ENCODE measurements at regions not wholly inside any gene's neighbourhood (a gene's known extent, or its start where the extent isn't known, plus 50 kb on each side); places are given as distances from the start of the nearest gene placed in this dataset.

- H3K9me3 ChIP-seq (ENCODE audit: control insufficient read depth, low read length), result no peaks in the 10 kb centered on the region
- H2AFZ ChIP-seq, result no peak overlapping the region
- H3K9ac ChIP-seq, result no peak overlapping the region
- no peak overlapping the region for H3K4me2 ChIP-seq (ENCODE audit: low read length)
- no peaks in the 10 kb centered on the region for H3K4me1 ChIP-seq
- TF ChIP-seq CTCF (IDR thresholded peaks at IDR 0.05), result no peak
- H3K27me3 ChIP-seq (ENCODE audit: control insufficient read depth, insufficient read depth, low read length), result no peaks in the 10 kb centered on the region
- H3K27ac ChIP-seq, result no peak overlapping the region
- H3K4me3 ChIP-seq (ENCODE audit: low read depth, low read length), result no peak overlapping the region
- H3K79me2 ChIP-seq, result no peaks in the 10 kb centered on the region
- no peaks in the 10 kb centered on the region for H3K36me3 ChIP-seq (ENCODE audit: control insufficient read depth, insufficient read depth, low read length)
Measured at GRCh38 chr11:11152877-11153276, 200.2 kb downstream of the CSNK2A3 start.

- H3K9ac ChIP-seq, result no peak overlapping the region
- no peaks in the 10 kb centered on the region for H3K9me3 ChIP-seq (ENCODE audit: control insufficient read depth, low read length)
- H3K27me3 ChIP-seq (ENCODE audit: control insufficient read depth, insufficient read depth, low read length), result no peaks in the 10 kb centered on the region
- no peak overlapping the region for H2AFZ ChIP-seq
- H3K4me3 ChIP-seq (ENCODE audit: low read depth, low read length), result no peak overlapping the region
- H3K27ac ChIP-seq, result no peak overlapping the region
- H3K79me2 ChIP-seq, result no peaks in the 10 kb centered on the region
- no peaks in the 10 kb centered on the region for H3K36me3 ChIP-seq (ENCODE audit: control insufficient read depth, insufficient read depth, low read length)
- no peaks in the 10 kb centered on the region for H3K4me1 ChIP-seq
- no peak for TF ChIP-seq CTCF (IDR thresholded peaks at IDR 0.05)
- H3K4me2 ChIP-seq (ENCODE audit: low read length), result no peak overlapping the region
Measured at GRCh38 chr11:11149671-11150459, 203.2 kb downstream of the CSNK2A3 start.

GRCh38 chr11:11148596-11148995 is 204.5 kb downstream of the CSNK2A3 start:
- TF ChIP-seq CTCF (IDR thresholded peaks at IDR 0.05), result no peak
- no peak overlapping the region for H2AFZ ChIP-seq
- H3K27me3 ChIP-seq (ENCODE audit: control insufficient read depth, insufficient read depth, low read length), result no peaks in the 10 kb centered on the region
- no peaks in the 10 kb centered on the region for H3K9me3 ChIP-seq (ENCODE audit: control insufficient read depth, low read length)
- H3K36me3 ChIP-seq (ENCODE audit: control insufficient read depth, insufficient read depth, low read length), result no peaks in the 10 kb centered on the region
- no peak overlapping the region for H3K4me2 ChIP-seq (ENCODE audit: low read length)
- H3K27ac ChIP-seq, result no peak overlapping the region
- no peak overlapping the region for H3K9ac ChIP-seq
- no peaks in the 10 kb centered on the region for H3K4me1 ChIP-seq
- no peaks in the 10 kb centered on the region for H3K79me2 ChIP-seq
- H3K4me3 ChIP-seq (ENCODE audit: low read depth, low read length), result no peak overlapping the region

DNA sequence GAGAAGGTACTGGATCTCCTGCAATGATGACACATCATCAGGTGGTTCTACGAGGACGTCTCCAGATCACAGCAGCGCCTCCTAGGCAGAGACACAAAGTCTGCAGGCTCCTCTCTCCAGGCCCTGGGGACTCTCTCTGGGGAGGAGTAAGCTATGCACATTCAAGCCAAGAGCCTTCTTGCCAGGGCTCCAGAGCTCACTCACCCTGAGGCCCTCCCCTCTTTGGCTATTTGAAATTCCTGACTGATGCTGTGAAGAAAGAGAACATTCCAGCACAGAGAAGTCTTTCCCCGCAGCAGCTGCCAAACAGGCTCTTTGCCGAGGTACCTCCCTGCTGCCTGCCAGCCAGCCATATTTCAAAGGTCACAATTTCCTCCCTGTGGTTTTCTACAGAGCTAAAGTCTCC is 204.9 kb downstream of the CSNK2A3 start:
- Histone ChIP-seq H3K4me2 (ENCODE audit: low read length) (no peak overlapping the region), H3K4me1 (no peaks in the 10 kb centered on the region), H3K27me3 (ENCODE audit: control insufficient read depth, insufficient read depth, low read length) (no peaks in the 10 kb centered on the region), H2AFZ (no peak overlapping the region), H3K9me3 (ENCODE audit: control insufficient read depth, low read length) (no peaks in the 10 kb centered on the region), H3K36me3 (ENCODE audit: control insufficient read depth, insufficient read depth, low read length) (no peaks in the 10 kb centered on the region), H3K79me2 (no peaks in the 10 kb centered on the region), H3K27ac (no peak overlapping the region), H3K9ac (no peak overlapping the region), H3K4me3 (ENCODE audit: low read depth, low read length) (no peak overlapping the region)
- TF ChIP-seq CTCF (IDR thresholded peaks at IDR 0.05), result no peak

GRCh38 chr11:11146830-11147229 is 206.2 kb downstream of the CSNK2A3 start:
- no peak overlapping the region for H2AFZ ChIP-seq
- no peak overlapping the region for H3K4me2 ChIP-seq (ENCODE audit: low read length)
- no peaks in the 10 kb centered on the region for H3K79me2 ChIP-seq
- H3K4me1 ChIP-seq, result no peaks in the 10 kb centered on the region
- H3K4me3 ChIP-seq (ENCODE audit: low read depth, low read length), result no peak overlapping the region
- no peak overlapping the region for H3K27ac ChIP-seq
- TF ChIP-seq CTCF (IDR thresholded peaks at IDR 0.05), result no peak
- H3K27me3 ChIP-seq (ENCODE audit: control insufficient read depth, insufficient read depth, low read length), result no peaks in the 10 kb centered on the region
- no peak overlapping the region for H3K9ac ChIP-seq
- H3K9me3 ChIP-seq (ENCODE audit: control insufficient read depth, low read length), result no peaks in the 10 kb centered on the region
- H3K36me3 ChIP-seq (ENCODE audit: control insufficient read depth, insufficient read depth, low read length), result no peaks in the 10 kb centered on the region
